ENCODE measurements at regions not wholly inside any gene's neighbourhood (a gene's known extent, or its start where the extent isn't known, plus 50 kb on each side); places are given as distances from the start of the nearest gene placed in this dataset.
"Not testable (repeated sequence)": the region's sequence is repeated elsewhere in the genome, so short reads cannot be mapped to it uniquely, and the experiment has no call there.

DNA sequence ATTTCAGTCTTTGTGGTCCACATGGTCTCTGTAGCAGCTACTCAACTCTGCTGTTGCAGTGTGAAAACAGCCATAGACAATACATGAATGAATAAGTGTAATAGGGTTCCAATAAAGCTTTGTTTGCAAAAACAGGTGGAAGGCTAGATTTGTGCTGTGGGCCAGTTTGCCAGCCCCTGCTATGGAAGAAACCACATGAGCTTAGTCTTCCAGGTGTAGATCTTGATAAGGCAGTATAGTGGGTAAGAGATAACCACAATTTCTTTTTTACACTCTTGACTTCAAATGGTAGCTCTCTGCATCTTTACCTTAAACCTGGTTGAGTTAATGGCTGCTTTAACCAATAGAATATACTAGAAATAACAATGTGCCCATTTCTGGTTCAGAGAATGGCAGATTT lies 135.0 kb upstream of the PALS2 start:
- no peak overlapping the region for H3K4me3 ChIP-seq

DNA sequence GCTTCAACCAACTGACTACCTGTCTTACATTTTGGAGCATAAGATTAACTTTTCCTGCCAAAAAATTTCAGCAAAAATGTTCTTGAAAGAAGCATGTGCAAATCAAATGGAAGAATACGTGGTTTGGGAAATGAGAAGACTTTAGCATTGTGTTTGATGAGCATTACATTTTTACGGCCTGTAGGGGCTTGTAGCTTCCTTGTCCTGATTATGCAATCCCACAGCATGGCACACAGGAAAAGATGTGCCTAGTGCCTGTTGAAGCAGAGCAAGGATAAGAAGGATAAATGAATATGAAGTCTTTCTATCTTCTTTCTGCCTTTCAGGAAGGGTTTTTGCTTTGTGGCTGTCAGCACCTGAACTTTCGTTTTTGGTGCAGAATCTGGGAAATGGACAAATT lies 134.1 kb upstream of the PALS2 start:
- H3K4me3 ChIP-seq; H3K4me1 ChIP-seq; DNase-seq; intact Hi-C loops (cut with DNase I; ENCODE audit: low total_unique reads); H3K27me3 ChIP-seq; H3K9me3 ChIP-seq; H3K27ac ChIP-seq; H3K36me3 ChIP-seq: not testable (repeated sequence)
- 71 to 82% (median 80%) methylated on average over 3 of the region's 3 CpGs for WGBS, 5 donors

More for the DNA sequence above, 135.0 kb upstream of the PALS2 start:
- intact Hi-C loops (cut with DNase I; ENCODE audit: low total_unique reads), result no loop called here
- H3K36me3 ChIP-seq, result no peaks in the 10 kb centered on the region
- H3K4me1 ChIP-seq, result no peaks in the 10 kb centered on the region
- H3K9me3 ChIP-seq, result peaks cover 0 to 4% (median 0%) of the 10 kb centered on the region in 4 donors
- no peak for DNase-seq
- H3K27ac ChIP-seq, result no peak overlapping the region
- H3K27me3 ChIP-seq, result no peaks in the 10 kb centered on the region
- TF ChIP-seq POLR2A (IDR thresholded peaks at IDR 0.05) (no peak), POLR2AphosphoS5 (IDR thresholded peaks at IDR 0.05) (no peak), EP300 (IDR thresholded peaks at IDR 0.05) (no peak)
- TF ChIP-seq, protein P1, sequence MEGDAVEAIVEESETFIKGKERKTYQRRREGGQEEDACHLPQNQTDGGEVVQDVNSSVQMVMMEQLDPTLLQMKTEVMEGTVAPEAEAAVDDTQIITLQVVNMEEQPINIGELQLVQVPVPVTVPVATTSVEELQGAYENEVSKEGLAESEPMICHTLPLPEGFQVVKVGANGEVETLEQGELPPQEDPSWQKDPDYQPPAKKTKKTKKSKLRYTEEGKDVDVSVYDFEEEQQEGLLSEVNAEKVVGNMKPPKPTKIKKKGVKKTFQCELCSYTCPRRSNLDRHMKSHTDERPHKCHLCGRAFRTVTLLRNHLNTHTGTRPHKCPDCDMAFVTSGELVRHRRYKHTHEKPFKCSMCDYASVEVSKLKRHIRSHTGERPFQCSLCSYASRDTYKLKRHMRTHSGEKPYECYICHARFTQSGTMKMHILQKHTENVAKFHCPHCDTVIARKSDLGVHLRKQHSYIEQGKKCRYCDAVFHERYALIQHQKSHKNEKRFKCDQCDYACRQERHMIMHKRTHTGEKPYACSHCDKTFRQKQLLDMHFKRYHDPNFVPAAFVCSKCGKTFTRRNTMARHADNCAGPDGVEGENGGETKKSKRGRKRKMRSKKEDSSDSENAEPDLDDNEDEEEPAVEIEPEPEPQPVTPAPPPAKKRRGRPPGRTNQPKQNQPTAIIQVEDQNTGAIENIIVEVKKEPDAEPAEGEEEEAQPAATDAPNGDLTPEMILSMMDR (IDR thresholded peaks at IDR 0.05), result no peak

DNA sequence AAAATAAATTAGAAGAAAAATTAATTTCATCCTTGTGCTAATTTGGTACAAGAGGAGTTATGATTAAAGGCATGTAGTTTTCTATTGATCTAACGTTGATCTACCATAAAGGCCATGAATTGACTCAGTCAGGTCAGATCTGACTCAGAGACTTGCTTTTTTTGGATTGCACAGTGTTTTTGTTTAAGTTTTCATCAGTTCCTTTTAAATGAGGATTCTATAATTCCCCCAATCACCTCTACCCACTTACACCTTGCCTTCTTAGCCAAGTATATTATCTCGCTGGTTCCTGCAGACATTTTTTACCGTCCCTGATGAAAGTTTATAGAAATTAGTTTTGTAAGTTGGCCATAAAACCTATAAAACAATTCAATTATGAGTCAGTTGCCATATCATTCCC lies 132.4 kb upstream of the PALS2 start:
- no peak overlapping the region for H3K27ac ChIP-seq
- no peaks in the 10 kb centered on the region for H3K36me3 ChIP-seq
- no peak overlapping the region for H3K4me3 ChIP-seq
- no peaks in the 10 kb centered on the region for H3K27me3 ChIP-seq
- H3K4me1 ChIP-seq, result no peaks in the 10 kb centered on the region
- no peak for DNase-seq
- WGBS, 5 donors, result 76 to 86% (median 84%) methylated on average over 3 of the region's 3 CpGs
- H3K9me3 ChIP-seq, result peaks cover 0 to 4% (median 0%) of the 10 kb centered on the region in 4 donors
- TF ChIP-seq EP300 (IDR thresholded peaks at IDR 0.05), result no peak
- intact Hi-C loops (cut with DNase I; ENCODE audit: low total_unique reads), result no loop called here

DNA sequence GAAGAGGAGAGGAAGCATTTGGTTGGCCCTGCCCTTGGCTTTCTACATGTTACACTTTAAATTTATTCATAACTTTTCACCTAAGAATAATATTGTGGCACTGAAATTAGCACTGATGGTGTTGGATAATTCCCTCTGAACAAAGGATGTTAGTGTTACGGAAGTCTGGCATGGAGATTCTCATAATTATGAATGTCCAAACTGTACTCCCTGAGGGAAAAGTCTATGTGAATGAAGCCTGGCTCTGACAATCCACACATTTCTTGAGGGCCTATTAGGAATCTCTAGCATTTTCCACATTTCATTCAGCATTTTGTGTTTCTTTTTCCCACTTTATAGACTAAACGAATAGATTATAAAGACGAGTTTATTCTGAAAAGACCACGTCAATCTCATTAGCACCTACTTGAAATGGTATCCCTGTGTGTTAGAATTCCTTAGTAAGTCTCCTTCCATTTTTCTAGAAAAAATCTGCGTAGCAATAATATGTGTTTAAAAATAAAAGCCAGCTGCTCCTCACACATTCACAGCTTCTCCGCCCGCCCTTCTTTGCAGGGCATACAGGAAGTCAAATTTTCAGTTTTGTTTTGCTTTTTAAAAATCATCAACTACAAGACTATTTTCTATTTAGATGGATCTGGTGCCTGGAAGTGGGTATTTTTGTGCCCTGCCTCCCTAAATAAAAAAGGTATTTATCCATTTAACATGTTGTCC lies 131.8 kb upstream of the PALS2 start:
- H3K27ac ChIP-seq, result no peak overlapping the region
- H3K36me3 ChIP-seq, result no peaks in the 10 kb centered on the region
- no peak for DNase-seq
- WGBS, 5 donors, result 75 to 83% (median 82%) methylated on average over 7 of the region's 7 CpGs
- no peak overlapping the region for H3K4me3 ChIP-seq
- H3K27me3 ChIP-seq, result no peaks in the 10 kb centered on the region
- TF ChIP-seq EP300 (IDR thresholded peaks at IDR 0.05) (no peak), POLR2AphosphoS5 (IDR thresholded peaks at IDR 0.05) (no peak), POLR2A (IDR thresholded peaks at IDR 0.05) (no peak)
- TF ChIP-seq, protein P1 (IDR thresholded peaks at IDR 0.05), result no peak
- intact Hi-C loops (cut with DNase I; ENCODE audit: low total_unique reads), result no loop called here
- peaks cover 0 to under 1% (median 0%) of the 10 kb centered on the region in 4 donors for H3K9me3 ChIP-seq
- no peaks in the 10 kb centered on the region for H3K4me1 ChIP-seq

DNA sequence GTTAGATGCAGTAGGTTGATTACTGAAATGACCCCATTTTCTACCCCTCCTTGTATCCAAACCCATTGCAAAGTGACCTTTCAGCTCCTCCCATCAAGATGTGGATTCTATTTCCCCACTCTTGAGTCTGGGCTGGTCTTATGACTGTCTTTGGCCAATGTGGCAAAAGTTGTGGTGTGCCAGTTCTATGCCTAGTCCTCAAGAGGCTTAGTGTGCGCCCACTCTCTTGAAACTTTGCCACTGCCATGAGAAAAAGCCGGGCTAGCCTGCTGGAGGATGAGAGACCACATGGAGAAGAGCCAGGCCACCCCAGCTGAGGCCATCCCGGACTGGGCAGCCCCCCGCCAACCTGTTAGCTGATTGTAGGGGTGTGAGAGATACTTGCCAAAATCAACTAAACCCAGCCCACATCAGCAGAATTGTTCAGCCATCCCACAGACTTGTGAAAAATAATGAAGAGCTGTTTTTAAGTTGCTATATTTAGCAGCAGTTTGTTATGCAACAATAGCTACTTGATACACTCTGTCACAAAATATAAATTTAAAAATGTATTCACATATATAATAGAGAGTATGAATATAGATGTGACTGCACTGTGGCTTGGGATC lies 131.0 kb upstream of the PALS2 start:
- WGBS, 5 donors, result 65 to 91% (median 70%) methylated on average over 4 of the region's 4 CpGs
- Histone ChIP-seq H3K27me3 (no peaks in the 10 kb centered on the region), H3K4me1 (no peaks in the 10 kb centered on the region), H3K9me3 (no peaks in the 10 kb centered on the region), H3K36me3 (no peaks in the 10 kb centered on the region), H3K27ac (no peak overlapping the region), H3K4me3 (no peak overlapping the region)
- no peak for TF ChIP-seq POLR2A (IDR thresholded peaks at IDR 0.05)
- TF ChIP-seq EP300 (IDR thresholded peaks at IDR 0.05), result no peak
- TF ChIP-seq, protein P1 (IDR thresholded peaks at IDR 0.05), result no peak
- TF ChIP-seq POLR2AphosphoS5 (IDR thresholded peaks at IDR 0.05), result no peak
- no peak for DNase-seq
- intact Hi-C loops (cut with DNase I; ENCODE audit: low total_unique reads), result no loop called here

Data from stomach (tissue), 8 donors.